Stimulated activated CD8-positive, alpha-beta memory T cell treated with anti-CD3 and anti-CD28 coated beads, Interleukin-12 subunit alpha, Interleukin-12 subunit beta, amount 100 ng/mL, for 1 hour (primary cell): ENCODE measurements at regions not wholly inside any gene's neighbourhood (a gene's known extent, or its start where the extent isn't known, plus 50 kb on each side); places are given as distances from the start of the nearest gene placed in this dataset.

Experiments
- DNase-seq: peaks from one replicate; pipeline ENCODE4 v3.0.0-alpha.2; 2020; ENCODE audit warnings: low read depth

DNA sequence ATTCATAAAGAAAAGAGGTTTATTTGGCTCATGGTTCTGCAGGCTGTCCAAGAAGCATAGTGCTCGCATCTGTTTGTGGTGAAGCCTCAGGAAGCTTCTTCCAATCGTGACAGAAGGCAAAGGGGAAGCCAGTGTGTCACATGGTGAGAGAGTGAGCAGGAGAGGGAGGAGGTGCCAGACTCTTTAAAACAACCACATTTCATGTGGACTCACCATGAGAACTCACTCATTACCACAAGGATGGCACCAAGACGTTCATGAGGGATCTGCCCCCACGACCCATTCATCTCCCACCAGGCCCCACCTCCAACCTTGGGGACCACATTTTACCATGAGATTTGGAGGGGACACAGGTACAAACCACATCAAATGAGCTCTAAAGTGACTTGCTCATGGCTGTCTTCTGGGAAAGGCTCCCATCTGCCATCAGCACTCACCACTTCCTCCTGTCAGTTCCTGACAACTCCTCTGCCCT is 327.3 kb upstream of the TLE3 start:
- no peak for DNase-seq

DNA sequence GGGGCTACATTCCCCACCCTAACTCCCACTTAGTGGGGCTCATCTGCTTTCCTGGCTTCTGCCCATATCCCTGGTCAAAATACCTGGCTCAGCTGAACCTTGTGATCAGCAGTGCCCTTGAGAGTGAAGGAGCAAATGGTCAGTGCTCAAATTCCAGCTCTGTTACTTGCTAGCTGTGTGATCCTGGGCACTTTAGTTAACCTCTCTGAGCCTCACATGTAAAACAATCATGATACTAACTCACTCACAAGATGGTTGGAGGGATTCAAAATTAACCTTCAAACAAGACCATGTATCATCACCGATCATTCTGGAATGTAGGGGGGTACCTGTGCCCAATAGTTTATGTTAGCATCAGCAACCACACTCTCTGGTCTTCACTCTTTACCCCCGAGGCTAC is 325.6 kb upstream of the TLE3 start:
- no peak for DNase-seq

DNA sequence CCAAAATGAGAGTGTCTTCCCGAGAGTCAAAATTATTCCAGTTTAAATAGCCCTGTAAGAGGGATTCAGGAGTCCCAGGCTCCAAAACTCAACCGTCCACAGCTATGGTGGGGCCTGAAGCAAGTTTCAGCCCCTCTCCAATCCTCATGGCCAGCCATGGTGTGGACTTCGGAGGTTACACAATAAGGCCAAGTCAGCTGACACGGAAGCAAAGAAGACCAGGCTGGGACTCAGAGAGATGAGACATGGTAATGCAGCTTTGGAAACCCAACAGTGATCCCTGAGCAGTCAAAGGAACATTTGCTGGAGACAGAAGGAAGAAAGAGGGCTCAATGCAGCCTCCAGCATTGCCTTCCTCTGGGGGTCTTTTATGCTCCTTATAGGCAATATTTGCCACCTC is 324.6 kb upstream of the TLE3 start:
- DNase-seq = no peak

DNA sequence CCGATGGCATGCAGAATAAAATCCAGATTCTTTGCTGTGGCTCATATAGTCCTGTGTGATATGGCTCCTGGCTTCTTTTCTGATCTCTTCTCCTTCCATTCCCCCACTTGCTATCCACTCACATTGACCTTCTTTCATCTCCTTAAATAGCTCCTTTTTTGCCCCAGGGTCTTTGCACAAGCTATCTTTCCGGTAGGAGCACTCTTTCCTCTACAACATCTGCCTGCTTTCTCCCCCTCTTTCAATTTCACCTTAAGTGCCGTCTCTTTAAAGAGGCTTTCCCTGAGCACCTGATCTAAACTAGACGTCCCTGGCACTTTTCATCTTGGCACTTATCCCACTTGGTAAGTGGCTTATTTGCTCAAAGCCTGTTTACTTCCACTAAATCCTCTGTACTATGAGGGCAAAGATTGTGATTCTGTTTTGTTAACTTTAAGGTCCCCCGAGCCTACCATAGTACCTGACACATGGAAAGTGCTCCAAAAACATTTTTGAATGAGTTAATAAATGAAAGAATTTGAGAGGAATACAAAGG is 323.3 kb upstream of the TLE3 start:
- DNase-seq = no peak

DNA sequence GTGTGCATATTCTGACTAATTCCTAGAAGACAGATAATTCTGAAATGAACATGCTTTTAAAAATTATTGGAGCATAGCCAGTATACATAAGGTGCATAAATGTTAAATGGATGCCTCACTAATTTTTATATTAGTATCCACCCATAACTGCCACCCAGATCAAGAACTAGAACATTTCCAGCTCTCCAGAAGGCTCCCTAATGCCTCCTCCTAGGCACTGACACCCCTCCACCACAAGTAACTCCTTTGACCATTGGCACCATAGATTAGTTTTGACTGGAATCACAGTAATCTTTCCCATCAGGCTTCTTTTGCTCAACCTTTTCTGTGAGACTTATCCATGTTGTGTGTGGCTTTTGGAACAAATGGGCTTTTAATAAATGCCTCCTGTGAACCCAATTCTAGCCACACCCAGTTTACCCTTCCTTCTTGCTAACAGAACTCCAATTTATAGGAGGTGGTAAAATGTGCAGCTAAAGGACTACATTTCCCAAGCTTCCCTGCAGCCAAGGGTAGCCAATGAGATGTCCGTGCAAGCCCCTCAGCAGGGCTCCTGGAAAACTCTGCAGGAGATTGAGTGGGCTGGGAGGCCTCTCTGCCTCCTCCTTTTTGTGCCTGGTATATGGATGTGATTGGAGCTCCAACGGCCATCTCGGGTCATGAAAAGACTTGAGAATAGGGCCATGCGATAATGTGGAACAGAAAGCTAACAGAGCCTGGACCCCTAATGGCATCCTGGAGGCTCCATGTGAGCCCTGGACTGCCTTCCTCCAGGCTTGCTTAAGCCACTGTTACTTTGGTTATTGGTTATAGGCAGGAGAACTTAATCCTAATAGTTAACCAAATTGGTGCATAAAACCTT is 322.6 kb upstream of the TLE3 start:
- no peak for DNase-seq

DNA sequence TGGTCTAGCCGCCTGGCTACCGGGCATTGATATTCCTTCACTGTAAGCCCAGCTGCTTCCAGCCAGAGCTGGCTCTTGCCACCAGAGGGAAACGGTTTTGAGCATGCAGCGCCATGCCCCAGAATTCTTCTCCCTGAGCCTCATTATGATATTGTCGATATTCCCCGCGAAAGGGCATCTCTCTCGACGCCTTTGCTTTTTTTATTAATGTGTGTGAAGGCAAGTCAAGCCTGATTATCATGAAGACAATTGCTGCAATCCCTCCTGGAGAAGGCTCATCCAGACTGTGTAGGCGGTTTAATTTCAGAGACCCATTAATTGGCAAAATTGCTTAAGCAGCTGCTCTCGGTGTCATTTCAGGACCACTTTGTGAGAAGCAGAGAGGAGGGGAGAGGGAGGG is 321.2 kb upstream of the TLE3 start:
- no peak for DNase-seq

DNA sequence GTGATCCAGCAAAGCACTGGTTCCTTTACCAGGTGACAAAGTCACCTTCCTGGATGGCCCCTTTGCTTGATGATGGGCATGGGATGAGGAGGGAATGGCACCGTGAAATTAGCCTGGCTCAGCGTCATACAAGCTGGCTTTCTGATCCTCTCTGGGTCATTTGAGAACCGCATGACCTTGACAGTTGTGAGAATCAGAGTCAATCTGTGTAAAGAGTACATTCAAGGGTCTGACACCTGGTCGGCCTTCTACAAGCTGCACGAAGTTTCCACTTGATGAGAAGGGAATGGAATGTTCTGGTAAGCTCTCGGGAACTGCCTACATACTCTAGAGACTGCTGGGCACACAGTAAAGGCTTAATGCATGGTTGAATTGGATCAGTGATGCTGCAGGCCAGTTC is 319.8 kb upstream of the TLE3 start:
- no peak for DNase-seq

DNA sequence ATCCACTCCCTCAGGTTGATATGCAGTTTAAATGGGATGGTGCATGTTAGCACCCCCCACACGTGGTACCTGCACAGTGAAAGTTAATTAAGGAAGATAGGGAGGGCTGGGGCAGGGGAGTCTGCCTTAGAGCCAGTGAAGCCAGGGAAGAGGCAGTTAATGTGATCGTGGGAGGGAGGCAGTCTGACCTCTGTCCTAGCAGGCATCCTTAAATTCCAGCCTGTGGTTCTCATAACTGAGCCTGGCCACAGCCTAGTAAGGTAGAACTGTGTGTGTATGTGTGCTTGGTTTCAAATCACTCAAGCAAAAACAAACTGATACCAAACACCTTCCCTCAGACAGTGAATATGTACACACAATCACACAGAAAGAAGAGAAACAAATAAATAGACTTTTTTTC is 319.1 kb upstream of the TLE3 start:
- DNase-seq = no peak

DNA sequence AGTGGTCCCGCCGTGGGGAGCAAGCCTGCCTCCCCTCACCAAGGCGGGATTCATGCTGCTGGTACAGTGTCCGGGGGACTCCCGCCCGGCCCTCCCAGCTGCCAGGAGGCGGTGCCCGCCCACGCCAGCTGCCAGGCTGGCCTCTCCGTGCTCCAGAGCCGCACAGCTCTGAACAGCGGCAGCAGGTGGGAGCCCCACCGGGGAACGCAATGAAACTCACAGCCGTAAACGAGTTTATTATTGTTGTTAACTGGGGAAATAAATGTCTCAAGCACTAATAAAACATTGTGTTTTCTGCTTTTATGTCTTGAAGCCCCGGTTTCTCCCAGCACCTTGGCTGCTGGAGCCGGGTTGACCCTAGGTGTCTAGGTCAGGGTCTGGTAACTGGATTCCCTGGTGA is 317.7 kb upstream of the TLE3 start:
- DNase-seq = no peak

DNA sequence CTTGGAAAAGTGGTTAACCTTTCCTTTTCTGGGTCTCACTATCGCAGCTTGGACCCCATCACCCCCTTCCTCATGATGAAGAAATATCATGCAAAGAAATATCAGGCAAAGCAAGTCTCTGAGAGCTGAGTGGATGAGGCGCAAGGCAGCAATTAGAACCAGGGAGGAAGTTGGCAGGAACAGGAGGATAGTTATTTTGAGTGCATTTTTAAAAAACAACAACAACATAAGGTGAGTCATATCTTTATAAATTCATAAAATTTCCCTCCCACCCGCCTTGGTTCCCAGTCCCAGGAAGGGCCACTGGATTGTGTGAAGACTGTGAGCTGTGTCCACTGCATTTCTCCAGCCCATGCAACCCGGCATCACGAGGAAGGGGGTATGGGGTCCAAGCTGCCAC is 316.9 kb upstream of the TLE3 start:
- DNase-seq = no peak

DNA sequence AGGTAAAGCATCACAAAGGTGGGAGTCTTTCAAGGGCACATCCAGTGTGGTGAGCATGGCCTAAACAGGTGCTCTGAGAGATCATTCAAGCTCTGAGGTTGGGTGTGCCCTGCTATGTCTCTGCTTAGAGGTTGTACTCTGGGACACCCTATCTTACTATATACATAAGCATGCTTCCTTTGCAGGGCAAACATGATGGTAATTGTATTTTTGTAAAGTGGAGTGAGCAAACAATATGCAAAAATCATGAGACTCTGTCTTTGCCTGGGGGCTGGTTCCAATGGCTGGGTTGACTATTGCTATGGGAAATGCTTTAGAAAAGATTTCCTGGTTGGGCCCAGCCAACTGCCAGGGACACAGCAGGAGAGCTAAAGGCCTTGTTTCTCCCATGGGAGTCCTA is 315.1 kb upstream of the TLE3 start:
- DNase-seq = no peak

DNA sequence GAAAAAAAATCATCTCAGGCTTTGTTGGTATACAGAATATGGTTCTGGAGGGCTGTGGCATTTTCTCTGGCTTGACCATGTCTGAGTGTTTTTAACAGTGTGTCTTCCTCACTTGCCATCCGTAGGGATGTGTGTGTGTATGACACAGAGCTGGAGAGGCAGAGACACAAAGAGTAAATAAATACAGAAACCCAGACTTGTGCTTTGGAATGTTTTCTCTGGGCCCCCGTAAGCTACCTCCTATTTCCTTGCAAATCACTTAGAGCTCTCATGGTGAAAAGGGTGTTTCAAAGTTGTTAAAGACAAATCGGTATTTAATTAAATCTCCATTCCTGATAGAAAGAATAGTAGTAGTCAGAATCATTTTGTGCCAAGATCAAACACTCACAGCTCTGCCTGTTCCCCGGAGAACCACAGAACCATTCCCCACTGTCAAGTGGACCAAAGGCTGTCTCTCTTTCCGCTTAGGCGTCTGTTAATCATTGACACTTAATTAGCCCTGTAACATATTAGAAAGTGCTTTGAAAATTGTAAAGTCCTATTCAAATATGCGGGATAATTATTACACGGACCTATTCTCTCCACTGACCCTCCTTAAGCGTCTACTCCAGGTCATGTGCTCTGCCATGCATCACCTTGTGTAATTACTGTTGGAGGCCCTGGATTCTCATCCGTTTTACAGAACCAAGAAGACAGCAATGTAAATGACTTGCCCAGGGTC is 313.6 kb upstream of the TLE3 start:
- no peak for DNase-seq

DNA sequence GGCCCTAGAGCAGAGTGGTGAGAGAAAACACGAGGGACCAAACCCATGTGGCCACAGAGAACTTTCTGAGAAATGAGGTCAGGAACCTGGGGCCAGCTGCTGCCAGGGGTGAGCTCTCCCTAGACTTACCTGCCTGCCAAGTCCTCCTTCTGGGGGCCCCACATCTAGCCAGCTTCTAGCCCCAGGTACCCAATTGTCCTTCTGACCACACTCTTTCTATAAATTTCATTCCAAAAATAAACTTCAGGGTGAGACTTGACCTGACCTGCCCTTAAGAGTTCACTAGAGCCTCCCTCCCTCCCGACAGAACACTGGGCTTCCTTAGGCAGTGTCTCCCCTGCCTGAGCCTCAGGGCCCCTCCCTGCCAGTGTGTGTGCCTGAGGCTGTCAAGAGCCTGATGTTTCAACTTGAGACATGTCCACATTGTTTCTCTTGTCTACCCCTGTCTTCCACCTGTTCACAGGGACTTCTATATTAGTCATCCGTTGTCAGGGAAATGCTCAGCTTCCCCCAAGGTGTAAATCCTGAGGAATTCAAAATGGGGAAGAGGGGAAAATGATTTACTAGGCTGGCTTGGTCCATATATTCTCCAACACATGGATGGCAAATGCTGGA is 312.8 kb upstream of the TLE3 start:
- DNase-seq = no peak

DNA sequence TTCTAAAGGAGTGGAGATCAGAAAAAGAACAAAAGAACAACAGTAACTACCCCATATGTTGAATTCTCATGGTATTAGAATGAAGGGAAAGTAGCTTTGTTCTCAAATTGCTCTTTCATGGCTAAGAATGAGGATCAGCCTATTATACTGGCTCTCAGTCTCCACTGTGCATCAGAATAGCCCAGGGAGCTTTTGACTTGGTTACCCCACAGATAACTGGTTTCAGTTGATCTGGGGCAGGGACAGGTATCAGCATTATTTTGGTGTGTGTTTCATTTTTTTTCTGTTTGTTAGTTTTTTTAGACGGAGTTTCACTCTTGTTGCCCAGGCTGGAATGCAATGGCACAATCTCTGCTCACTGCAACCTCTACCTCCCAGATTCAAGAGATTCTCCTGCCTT is 311.7 kb upstream of the TLE3 start:
- DNase-seq = no peak

DNA sequence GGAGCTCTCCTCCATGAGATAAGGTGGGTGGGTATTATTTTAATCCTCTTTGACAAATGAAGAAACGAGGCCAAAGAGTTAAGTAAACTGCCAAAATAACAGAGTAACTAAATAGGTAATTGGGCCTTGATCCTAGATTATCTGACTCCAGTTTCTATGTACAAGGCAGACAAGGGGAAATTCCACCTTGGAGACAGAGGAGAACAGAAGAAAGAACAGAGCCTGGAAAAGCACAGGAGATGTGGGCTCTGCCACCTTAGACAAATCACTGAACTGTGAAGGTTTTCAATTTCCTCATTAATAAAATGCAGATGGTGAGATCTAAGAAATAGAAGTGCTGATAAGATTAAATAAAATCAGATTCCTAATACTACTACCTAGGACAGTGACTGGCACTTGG is 310.2 kb upstream of the TLE3 start:
- DNase-seq = no peak

DNA sequence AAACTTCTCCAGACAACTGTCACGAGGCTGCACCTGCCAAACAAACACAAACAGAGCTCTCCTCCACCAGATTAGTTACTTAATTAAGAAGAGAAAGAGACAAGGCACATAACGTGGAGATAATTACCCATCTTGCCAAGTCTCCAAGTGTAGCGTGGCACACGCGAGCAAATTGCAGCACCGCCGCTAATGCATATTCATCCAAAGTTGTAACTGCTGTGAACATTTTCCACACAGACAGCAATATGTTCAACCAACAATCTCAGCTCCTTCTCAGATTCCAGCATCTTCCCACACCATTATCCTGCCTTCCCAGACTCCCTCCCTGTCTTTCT is 309.6 kb upstream of the TLE3 start:
- DNase-seq = no peak

DNA sequence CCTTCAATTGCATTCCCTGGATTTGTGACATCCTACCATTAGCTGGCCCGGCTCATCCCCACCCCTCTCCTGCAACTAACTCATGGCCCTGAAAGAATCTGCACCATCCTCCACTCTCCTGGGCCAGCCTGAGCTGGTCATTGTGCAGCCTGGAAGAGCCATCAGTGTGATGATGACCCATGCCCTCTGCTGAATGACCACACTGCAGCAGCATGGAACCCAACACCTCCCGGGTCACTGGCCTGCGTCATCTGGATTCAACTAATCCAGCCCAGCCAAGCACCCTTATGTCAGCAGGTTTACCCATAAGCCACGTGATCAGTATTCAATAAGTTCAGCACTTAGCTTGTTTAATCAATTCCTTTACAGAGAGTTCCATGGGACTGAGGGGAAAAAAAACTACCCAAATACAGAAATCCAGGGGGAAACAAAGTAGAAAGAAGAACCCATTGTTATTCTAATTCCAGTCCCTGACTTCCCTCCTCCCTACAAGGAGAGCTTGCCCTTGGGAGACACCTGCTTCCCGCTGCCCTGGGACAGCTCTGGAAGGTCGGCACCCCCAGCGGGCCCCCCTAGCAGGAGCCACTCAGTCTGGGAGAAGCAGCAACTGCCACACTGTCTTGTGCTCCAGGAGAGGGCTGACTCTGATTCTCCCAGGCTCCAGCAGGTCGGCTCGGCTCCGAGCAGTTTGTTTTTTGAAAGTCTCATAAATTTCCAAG is 309.1 kb upstream of the TLE3 start:
- DNase-seq = no peak

DNA sequence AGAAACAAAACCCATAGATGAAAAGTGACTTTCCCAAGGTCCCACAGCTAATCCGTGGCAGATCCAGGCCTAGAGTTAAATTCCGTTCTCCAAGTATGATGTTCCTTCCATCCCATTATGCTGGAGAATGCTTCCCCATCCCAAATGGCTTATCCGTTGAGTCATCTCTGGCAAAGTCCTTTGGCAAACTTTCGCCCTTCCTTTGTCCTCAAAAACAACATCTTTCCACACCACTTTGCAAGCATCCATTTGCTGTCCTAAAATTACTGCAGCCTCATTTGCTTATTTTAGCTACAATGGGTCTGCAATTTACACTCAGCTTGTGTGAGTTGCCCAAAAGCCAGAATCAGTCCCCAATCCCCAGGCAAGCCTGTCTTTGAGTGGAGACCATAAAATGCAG is 304.0 kb upstream of the TLE3 start:
- no peak for DNase-seq

DNA sequence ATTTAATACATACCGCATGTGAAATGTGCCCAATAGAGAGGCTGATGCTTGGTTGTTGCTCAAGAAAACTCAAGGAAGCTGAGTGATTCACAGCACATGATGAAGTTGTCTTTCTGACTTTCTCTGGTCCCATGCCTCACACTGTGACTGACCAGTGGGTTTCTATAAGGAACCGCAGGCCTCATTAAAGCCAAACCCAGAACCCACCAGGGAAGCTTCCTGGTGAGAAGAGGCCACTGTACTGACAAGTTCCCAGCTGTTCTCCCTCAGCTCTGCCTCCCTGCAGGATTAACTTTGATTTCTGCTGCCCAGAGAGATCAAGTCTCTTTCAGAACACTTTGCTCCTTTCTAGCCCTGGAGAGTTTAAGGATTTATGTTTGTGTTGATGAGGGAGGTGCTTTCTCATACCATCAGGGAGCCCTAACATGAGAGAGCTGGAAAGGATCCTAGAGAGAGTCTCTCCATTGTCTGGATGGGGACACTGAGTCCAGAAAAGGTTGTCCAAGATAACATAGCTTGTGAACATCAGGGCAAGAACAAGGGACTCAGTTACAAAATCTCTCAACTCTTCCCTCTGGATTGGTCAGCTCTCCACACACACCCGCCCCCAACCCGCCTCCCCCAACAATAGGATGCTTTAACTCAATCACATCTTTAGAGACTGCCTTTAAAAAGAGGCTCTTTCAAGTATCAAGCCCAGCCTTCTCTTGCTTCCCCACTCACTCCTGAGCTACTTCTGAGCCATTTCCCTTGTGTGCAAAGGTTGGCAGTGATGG is 303.2 kb upstream of the TLE3 start:
- no peak for DNase-seq

DNA sequence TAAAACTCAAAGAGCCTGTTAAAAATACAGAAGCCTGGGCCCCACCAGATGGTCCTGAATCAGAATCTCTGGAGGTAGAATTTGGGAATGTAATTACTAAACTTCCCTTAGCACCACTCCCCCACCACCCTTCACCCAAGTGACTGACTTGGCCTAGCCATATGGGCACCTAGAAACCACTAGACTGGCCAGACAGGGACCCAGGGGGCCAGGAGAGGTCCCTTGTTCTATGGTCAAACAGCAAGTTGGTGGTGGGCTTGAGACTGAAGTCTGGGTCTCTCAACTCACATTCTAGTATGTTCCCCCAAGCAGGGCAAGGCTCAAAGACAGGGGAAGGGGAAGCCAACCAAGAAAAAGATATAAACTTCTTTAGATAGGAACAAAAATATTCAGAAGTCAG is 301.5 kb upstream of the TLE3 start:
- no peak for DNase-seq

DNA sequence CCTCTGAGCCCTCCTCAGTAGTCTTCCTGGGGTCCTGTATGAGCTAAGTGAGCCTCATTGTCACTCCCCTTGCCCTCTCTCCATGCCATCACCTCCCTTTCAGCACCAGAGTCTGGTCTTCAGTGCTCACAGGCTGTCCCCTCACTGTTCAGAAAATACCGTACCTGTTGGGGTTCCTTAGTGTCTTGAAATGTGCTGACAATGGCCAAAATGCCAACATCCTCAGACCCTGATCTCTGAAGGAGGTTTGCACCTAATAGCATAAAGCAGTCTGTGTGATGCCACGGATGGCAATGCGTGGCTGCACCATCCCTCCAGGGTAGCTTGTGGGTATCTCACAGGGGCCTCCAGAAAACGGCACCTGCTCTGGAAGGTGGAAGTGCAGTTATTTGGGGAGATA is 301.0 kb upstream of the TLE3 start:
- no peak for DNase-seq

DNA sequence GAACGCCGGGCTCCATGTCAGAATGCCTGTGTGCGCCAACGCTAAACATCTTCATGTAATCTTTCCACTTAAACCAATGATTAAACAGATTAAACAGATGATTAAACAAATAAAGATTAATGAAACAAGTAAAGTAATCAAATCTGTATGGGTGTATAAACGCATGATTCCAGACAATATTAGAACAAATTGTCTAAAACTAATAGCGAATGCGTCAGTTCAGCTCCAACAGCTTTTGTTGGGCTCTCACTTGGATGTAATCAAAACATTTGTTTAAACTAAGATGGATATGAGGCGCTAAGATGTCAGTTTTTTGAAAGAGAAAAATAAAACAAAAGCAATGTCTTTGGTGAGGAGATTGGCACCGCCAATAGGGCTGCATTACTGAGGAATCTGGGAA is 299.1 kb upstream of the TLE3 start:
- no peak for DNase-seq
